WERI-Rb-1 (cell line): ENCODE measurements at regions not wholly inside any gene's neighbourhood (a gene's known extent, or its start where the extent isn't known, plus 50 kb on each side); places are given as distances from the start of the nearest gene placed in this dataset.

ENCODE experiments used
- DNase-seq: peaks from one replicate; pipeline ENCODE4 v3.0.0-alpha.2; 2020
- H3K27ac ChIP-seq: fragments of 250-450 bp; sonication (Bioruptor Pico); 2 replicates; pipeline ENCODE4 v1.5.1; 2020; ENCODE audit warnings: mild to moderate bottlenecking, moderate library complexity
- H3K27me3 ChIP-seq: fragments of 250-450 bp; sonication (Bioruptor Pico); 2 replicates; pipeline ENCODE4 v1.5.1; 2021; ENCODE audit warnings: mild to moderate bottlenecking, low read depth, moderate library complexity; ENCODE audit not compliant: insufficient read depth, severe bottlenecking
- H3K36me3 ChIP-seq: fragments of 250-450 bp; sonication (Bioruptor Pico); 2 replicates; pipeline ENCODE4 v1.5.1; 2020; ENCODE audit warnings: mild to moderate bottlenecking, moderate library complexity
- H3K4me3 ChIP-seq: 2 replicates; pipeline ENCODE4 v1.5.1; 2011; ENCODE audit warnings: low read depth, mild to moderate bottlenecking, control low read depth, low read length
- H3K9me3 ChIP-seq: fragments of 250-450 bp; sonication (Bioruptor Pico); 2 replicates; pipeline ENCODE4 v1.5.1; 2021; ENCODE audit warnings: mild to moderate bottlenecking, moderate library complexity; ENCODE audit not compliant: severe bottlenecking
- CTCF ChIP-seq: IDR thresholded peaks from 2 replicates; pipeline ENCODE4 v1.5.1; 2011; ENCODE audit warnings: low read depth, mild to moderate bottlenecking, control low read depth, inconsistent platforms, low read length

GRCh38 chr7:83882551-83882950 is 233.6 kb upstream of the SEMA3E start:
- H3K27ac ChIP-seq, result no peak overlapping the region
- no peaks in the 10 kb centered on the region for H3K27me3 ChIP-seq
- H3K9me3 ChIP-seq, result no peaks in the 10 kb centered on the region
- H3K36me3 ChIP-seq, result no peaks in the 10 kb centered on the region
- no peak overlapping the region for H3K4me3 ChIP-seq
- DNase-seq, result no peak
- TF ChIP-seq CTCF, result no peak

- no peaks in the 10 kb centered on the region for H3K36me3 ChIP-seq
- H3K27me3 ChIP-seq, result no peaks in the 10 kb centered on the region
- H3K4me3 ChIP-seq, result no peak overlapping the region
- DNase-seq, result no peak
- TF ChIP-seq CTCF, result no peak
- no peaks in the 10 kb centered on the region for H3K9me3 ChIP-seq
- no peak overlapping the region for H3K27ac ChIP-seq
These were observed 230.1 kb upstream of the SEMA3E start for GRCh38 chr7:83879063-83879462.

- DNase-seq, result no peak
- H3K4me3 ChIP-seq, result no peak overlapping the region
- TF ChIP-seq CTCF, result no peak
- H3K27ac ChIP-seq, result no peak overlapping the region
- H3K36me3 ChIP-seq, result no peaks in the 10 kb centered on the region
- H3K9me3 ChIP-seq, result no peaks in the 10 kb centered on the region
- H3K27me3 ChIP-seq, result no peaks in the 10 kb centered on the region
These were observed 229.7 kb upstream of the SEMA3E start for GRCh38 chr7:83878614-83879013.

- no peak overlapping the region for H3K27ac ChIP-seq
- no peaks in the 10 kb centered on the region for H3K27me3 ChIP-seq
- no peak for TF ChIP-seq CTCF
These were observed 227.7 kb upstream of the SEMA3E start for GRCh38 chr7:83876593-83876992.

GRCh38 chr7:83873459-83873858 is 224.5 kb upstream of the SEMA3E start:
- TF ChIP-seq CTCF, result no peak
- H3K27ac ChIP-seq, result no peak overlapping the region
- H3K27me3 ChIP-seq, result no peaks in the 10 kb centered on the region
- no peaks in the 10 kb centered on the region for H3K9me3 ChIP-seq
- H3K36me3 ChIP-seq, result no peaks in the 10 kb centered on the region
- no peak overlapping the region for H3K4me3 ChIP-seq
- DNase-seq, result no peak

More at GRCh38 chr7:83876593-83876992, 227.7 kb upstream of the SEMA3E start:
- Histone ChIP-seq H3K36me3 (no peaks in the 10 kb centered on the region), H3K9me3 (no peaks in the 10 kb centered on the region), H3K4me3 (no peak overlapping the region)
- no peak for DNase-seq

- Histone ChIP-seq H3K27me3 (no peaks in the 10 kb centered on the region), H3K27ac (no peak overlapping the region), H3K36me3 (no peaks in the 10 kb centered on the region), H3K9me3 (no peaks in the 10 kb centered on the region), H3K4me3 (no peak overlapping the region)
- no peak for DNase-seq
- TF ChIP-seq CTCF, result no peak
These were observed 223.6 kb upstream of the SEMA3E start for GRCh38 chr7:83872501-83872900.
